ENCODE measurements at regions not wholly inside any gene's neighbourhood (a gene's known extent, or its start where the extent isn't known, plus 50 kb on each side); places are given as distances from the start of the nearest gene placed in this dataset.
"Not testable (repeated sequence)": the region's sequence is repeated elsewhere in the genome, so short reads cannot be mapped to it uniquely, and the experiment has no call there.

- DNase-seq: not testable (repeated sequence)
These were observed 165.0 kb upstream of the FOXD4L5 start for GRCh38 chr9:65449886-65450610.

- no peak for DNase-seq
These were observed 164.4 kb upstream of the FOXD4L5 start for GRCh38 chr9:65449423-65449822.

GRCh38 chr9:65447146-65447545, 162.1 kb upstream of the FOXD4L5 start:
- DNase-seq: not testable (repeated sequence)

GRCh38 chr9:65445991-65446390, 161.0 kb upstream of the FOXD4L5 start:
- DNase-seq: not testable (repeated sequence)

DNA sequence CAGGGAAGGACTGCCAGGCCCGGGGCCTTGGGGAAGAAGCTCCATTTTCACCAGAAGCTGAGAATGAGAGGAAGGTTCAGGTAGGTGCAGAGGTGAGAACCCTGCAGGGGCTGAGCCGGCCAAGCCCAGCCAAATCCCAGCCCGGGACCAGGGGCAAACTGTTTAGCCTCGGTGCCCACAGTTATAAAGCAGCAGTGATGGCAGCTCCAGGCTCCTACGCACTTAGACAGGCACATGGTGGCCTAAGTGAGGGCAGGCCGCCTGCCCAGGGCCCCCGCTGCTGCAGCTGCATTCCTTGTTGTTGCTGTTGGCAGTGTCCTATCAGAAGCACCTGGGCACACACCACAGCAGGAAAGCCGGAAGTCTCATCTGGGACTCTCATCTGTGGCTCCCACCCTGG, 159.9 kb upstream of the FOXD4L5 start:
- no peak for DNase-seq

GRCh38 chr9:65442116-65442515, 157.1 kb upstream of the FOXD4L5 start:
- not testable (repeated sequence) for DNase-seq

DNA sequence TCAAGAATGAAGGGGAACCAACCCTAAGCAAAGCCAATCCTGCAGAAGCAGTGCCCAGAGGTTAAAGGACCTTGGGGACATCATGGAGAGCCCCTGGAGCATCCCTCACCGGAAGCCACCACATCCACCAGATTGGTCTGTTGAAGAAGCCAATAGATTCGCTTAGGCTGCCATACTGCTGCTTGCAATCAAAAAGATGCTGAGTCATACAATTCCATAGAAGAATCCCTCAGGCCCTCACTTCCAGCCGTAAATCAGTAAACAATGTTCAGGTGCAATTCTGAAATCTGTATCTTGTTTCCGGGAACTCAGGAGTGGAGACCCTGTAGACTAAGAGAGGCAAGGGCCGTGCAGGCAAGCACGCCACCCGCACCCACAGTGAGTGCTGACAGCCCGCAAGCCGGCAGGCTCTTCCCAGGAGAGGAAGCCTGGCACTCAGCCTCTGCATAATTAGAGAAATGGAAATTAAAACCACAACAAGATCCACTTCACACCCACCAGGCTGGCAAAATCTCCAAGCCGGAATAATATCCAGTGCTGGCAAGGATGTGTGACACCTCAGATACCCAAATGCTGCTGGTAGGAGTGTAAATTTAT, 156.4 kb upstream of the FOXD4L5 start:
- not testable (repeated sequence) for DNase-seq

DNA sequence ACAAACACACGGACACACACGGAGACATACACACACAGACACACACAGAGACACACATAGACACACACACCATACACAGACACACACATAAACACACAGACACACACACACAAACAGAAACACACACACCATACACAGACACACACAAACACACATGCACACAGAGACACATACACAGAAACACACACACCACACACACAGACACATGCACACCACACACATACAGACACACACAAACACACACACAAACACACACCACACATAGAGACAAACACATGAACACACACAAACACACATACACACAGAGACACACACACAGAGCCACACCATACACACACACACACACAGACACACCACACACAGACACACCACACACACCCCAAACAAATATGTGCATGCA, 152.7 kb upstream of the FOXD4L5 start:
- no peak for DNase-seq

GRCh38 chr9:65435464-65435863, 150.5 kb upstream of the FOXD4L5 start:
- no peak for DNase-seq

DNA sequence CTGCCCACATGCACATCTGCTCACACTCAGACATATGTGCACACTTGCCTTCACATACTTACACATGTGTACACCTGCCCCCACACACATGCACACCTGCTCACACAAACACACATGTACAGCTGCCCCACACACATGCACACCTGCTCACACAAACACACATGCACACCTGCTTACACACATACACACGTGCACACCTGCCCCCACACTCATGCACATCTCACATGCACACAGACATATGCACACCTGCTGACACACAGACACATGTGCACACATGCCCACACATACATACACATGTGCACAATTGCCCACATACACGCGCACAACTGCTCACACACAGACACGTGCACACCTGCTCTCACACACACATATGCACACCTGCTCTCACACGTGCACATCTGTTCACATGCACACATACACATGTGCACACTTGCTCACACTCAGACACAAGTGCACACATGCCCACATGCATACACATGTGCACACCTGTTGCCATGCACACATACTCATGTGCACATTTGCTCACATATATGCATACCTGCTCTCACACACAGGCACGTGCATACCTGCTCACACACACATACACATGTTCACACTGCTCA, 147.8 kb upstream of the FOXD4L5 start:
- DNase-seq: no peak

- DNase-seq: no peak
These were observed 147.0 kb upstream of the FOXD4L5 start for GRCh38 chr9:65432051-65432450.

DNA sequence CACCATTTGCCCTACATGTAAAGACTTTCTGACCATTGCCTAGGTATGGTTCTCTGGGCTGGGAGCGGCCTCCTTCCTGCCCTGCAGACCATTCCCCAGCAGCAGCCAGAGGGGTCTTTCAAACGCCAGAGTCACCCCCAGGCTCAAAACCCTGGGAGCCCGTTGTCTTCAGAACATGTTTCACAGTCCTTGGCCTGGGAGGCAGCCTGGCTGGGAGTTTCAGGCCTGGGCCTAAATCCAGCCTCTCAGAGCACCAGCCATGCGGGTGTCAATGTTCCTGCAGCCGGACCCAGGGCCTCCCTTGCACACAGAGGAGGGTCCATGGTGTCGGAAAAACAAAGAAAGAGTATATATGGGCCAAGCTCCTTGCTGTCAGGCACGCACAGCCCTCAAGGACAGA, 145.2 kb upstream of the FOXD4L5 start:
- DNase-seq: no peak

- not testable (repeated sequence) for DNase-seq
These were observed 142.4 kb upstream of the FOXD4L5 start for GRCh38 chr9:65427361-65427760.

DNA sequence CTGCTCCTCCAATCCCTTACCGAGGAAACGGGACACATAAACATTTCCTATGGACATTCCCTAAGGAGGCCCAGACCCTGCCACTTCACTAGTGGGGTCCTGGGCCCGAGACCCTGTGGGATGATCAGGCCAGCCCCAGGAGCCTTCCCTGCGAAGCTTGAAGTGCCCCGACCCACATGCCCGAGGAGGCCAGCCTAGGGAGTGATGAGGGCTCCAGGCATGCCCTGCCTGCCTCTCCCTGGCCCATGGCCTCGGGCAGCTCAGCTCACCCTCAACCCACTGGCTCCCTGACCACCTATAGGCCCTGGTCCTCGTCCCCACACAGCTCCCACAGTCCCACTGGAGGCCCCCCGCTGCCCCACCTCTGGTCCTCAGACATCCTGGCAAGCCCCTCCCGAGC, 141.8 kb upstream of the FOXD4L5 start:
- DNase-seq: not testable (repeated sequence)

GRCh38 chr9:65426231-65426630, 141.2 kb upstream of the FOXD4L5 start:
- DNase-seq: no peak

DNA sequence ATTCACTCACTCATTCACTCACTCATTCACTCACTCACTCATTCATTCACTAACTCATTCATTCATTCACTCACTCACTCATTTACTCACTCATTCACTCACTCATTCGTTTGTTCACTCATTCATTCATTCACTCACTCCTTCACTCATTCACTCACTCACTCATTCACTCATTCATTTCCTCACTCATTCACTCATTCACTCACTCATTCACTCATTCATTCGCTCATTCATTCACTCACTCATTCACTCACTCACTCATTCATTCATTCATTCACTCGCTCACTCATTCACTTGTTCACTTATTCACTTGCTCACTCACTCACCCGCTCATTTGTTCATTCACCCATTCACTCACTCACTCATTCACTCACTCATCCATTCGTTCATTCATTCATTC, 140.2 kb upstream of the FOXD4L5 start:
- DNase-seq: not testable (repeated sequence)

GRCh38 chr9:65424437-65424984, 139.5 kb upstream of the FOXD4L5 start:
- not testable (repeated sequence) for DNase-seq

DNA sequence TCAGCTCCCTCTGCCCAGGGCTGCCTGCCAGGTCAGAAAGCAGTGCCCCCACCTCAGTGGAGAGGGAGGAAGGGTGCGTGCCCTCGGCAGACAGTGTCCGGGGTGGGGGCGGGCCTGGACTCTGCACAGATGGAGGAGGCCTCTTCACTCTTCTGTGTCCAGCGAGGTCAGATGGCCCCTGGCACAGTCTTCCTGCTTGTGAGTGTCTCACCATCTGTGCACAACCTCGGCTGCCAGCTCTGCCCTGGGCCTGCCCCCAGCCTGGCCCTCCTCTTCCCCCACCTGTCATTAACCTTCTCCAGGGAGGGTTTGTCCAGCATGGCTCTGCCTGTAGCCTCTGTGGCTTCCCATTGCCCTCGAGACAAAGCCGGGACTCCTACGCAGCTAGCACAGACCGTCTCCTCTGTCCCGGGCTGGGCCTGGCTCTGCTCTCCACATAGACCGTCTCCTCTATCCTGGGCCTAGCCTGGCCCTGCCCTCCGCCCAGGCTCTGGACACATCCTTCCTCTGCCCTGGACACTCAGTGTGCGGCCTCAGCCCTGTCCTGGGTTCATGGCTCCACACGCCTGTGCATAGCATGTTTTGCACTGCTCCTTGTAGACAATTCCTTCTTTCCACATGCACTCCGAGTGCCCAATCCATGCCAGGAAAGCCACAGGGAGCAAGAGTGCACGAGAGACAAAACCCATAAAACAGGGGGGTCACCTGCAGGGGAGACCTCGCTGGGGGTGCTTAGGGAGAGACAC, 138.9 kb upstream of the FOXD4L5 start:
- not testable (repeated sequence) for DNase-seq

- not testable (repeated sequence) for DNase-seq
These were observed 138.1 kb upstream of the FOXD4L5 start for GRCh38 chr9:65422966-65423690.

- not testable (repeated sequence) for DNase-seq
These were observed 136.5 kb upstream of the FOXD4L5 start for GRCh38 chr9:65421486-65421885.

DNA sequence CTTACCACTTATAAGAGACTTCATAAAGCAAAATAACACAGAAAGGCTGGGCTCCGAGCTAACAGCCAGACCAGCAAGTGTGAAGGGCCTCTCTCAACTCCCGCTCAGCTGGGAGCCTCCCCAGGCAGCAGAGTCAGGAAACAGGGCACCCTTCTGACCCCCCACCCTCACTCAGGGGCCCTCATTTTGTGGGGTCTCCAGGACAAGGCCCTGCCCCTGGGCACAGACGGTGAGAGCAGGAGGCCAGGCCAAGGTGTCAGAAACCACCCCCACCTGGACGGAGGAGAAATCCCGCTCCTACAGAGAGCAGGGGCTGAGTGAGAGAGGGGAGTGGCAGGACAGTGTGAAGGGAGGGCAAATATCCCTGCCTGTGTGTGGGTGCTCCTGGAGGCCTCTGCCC, 135.8 kb upstream of the FOXD4L5 start:
- no peak for DNase-seq

- not testable (repeated sequence) for DNase-seq
These were observed 134.0 kb upstream of the FOXD4L5 start for GRCh38 chr9:65418966-65419365.

Measured in retina (tissue), 1 donor.